MCF 10A (cell line): ENCODE measurements at regions not wholly inside any gene's neighbourhood (a gene's known extent, or its start where the extent isn't known, plus 50 kb on each side); places are given as distances from the start of the nearest gene placed in this dataset.

Experiments
- BruUV-seq: library from RNA; stranded (reverse); fragments of 400-500 nt; replicated peaks from 2 replicates; lab custom pipeline; 2021; lab: Mats Ljungman, UMichigan
- CTCF ChIA-PET: fragments of 300-600 bp; sonication (Branson Sonifier 250); formaldehyde crosslinking; extraction: SDS; loops from one replicate; lab custom pipeline; 2021; ENCODE audit warnings: antibody characterized with exemption, inconsistent platforms; lab: Yijun Ruan, JAX
- POLR2A ChIA-PET: fragments of 300-600, 350-650 bp; sonication (Branson Sonifier 250); formaldehyde crosslinking; extraction: SDS; loops from one replicate; lab custom pipeline; 2020; ENCODE audit warnings: antibody characterized with exemption, inconsistent platforms; lab: Yijun Ruan, JAX
- DNase-seq: peaks from one replicate; pipeline ENCODE4 v3.0.0-alpha.2; 2018; ENCODE audit not compliant: unreplicated experiment
- H3K27ac Mint-ChIP-seq: one replicate; pipeline ENCODE4 v1.8.0; 2022; ENCODE audit warnings: mild to moderate bottlenecking, low read depth, mixed read lengths; ENCODE audit not compliant: unreplicated experiment
- H3K27me3 Mint-ChIP-seq: one replicate; pipeline ENCODE4 v1.8.0; 2022; ENCODE audit warnings: mixed read lengths; ENCODE audit not compliant: insufficient read depth, unreplicated experiment
- H3K36me3 Mint-ChIP-seq: one replicate; pipeline ENCODE4 v1.8.0; 2022; ENCODE audit warnings: mild to moderate bottlenecking, moderate library complexity, mixed read lengths; ENCODE audit not compliant: insufficient read depth, unreplicated experiment
- H3K4me1 Mint-ChIP-seq: one replicate; pipeline ENCODE4 v1.8.0; 2022; ENCODE audit warnings: mixed read lengths; ENCODE audit not compliant: insufficient read depth, unreplicated experiment
- H3K4me3 Mint-ChIP-seq: one replicate; pipeline ENCODE4 v1.8.0; 2022; ENCODE audit warnings: mild to moderate bottlenecking, moderate library complexity, mixed read lengths; ENCODE audit not compliant: unreplicated experiment
- H3K9me3 Mint-ChIP-seq: one replicate; pipeline ENCODE4 v1.8.0; 2022; ENCODE audit warnings: mixed read lengths; ENCODE audit not compliant: unreplicated experiment
- CTCF ChIP-seq: fragments of 200-600 bp; IDR thresholded peaks from one replicate; pipeline ENCODE4 v1.8.0; 2022; ENCODE audit warnings: antibody characterized with exemption, mild to moderate bottlenecking; ENCODE audit not compliant: unreplicated experiment
- intact Hi-C: fragments of 100-400 bp; cut with micrococcal nuclease; formaldehyde crosslinking; loops from 2 replicates; pipeline ENCODE4 v1.14.1; 2022

GRCh38 chr14:42045383-42045782, 438.7 kb downstream of the LRFN5 start:
- Mint-ChIP-seq H3K27ac (no peak overlapping the region), H3K4me3 (no peak overlapping the region), H3K9me3 (no peaks in the 10 kb centered on the region), H3K4me1 (no peaks in the 10 kb centered on the region), H3K27me3 (no peaks in the 10 kb centered on the region), H3K36me3 (no peaks in the 10 kb centered on the region)
- ChIA-PET POLR2A (no interaction called here), CTCF (interaction anchor here (0.5 kb wide), 1 partner anchor 32 kb away, joined by 3 read pairs; no protein-coding TSS in a partner anchor)
- no TSS peak for BruUV-seq
- intact Hi-C loops, result no loop called here
- no peak for DNase-seq
- no peak for TF ChIP-seq CTCF

- no peak overlapping the region for H3K27ac Mint-ChIP-seq
- CTCF ChIA-PET, result no interaction called here
- no peak overlapping the region for H3K4me3 Mint-ChIP-seq
- H3K27me3 Mint-ChIP-seq, result no peaks in the 10 kb centered on the region
- no peaks in the 10 kb centered on the region for H3K4me1 Mint-ChIP-seq
- no peak for TF ChIP-seq CTCF
- no peaks in the 10 kb centered on the region for H3K36me3 Mint-ChIP-seq
- POLR2A ChIA-PET, result no interaction called here
- no TSS peak for BruUV-seq
- no peak for DNase-seq
- intact Hi-C loops, result no loop called here
- H3K9me3 Mint-ChIP-seq, result no peaks in the 10 kb centered on the region
Measured at GRCh38 chr14:42028607-42029006, 421.9 kb downstream of the LRFN5 start.

- no peak overlapping the region for H3K4me3 Mint-ChIP-seq
- CTCF ChIA-PET, result interaction anchor here (0.5 kb wide), 1 partner anchor 22 kb away, joined by 3 read pairs; no protein-coding TSS in a partner anchor
- POLR2A ChIA-PET, result no interaction called here
Measured at GRCh38 chr14:42027271-42027670, 420.6 kb downstream of the LRFN5 start.

GRCh38 chr14:42023452-42023851, 416.8 kb downstream of the LRFN5 start:
- Mint-ChIP-seq H3K9me3 (no peaks in the 10 kb centered on the region), H3K27ac (no peak overlapping the region), H3K4me1 (no peaks in the 10 kb centered on the region), H3K36me3 (no peaks in the 10 kb centered on the region), H3K4me3 (no peak overlapping the region), H3K27me3 (peaks cover 12% of the 10 kb centered on the region)
- intact Hi-C loops, result no loop called here
- ChIA-PET CTCF (no interaction called here), POLR2A (no interaction called here)
- TF ChIP-seq CTCF, result no peak
- no peak for DNase-seq
- BruUV-seq, result no TSS peak

More at GRCh38 chr14:42027271-42027670, 420.6 kb downstream of the LRFN5 start:
- TF ChIP-seq CTCF, result no peak
- intact Hi-C loops, result no loop called here
- Mint-ChIP-seq H3K36me3 (no peaks in the 10 kb centered on the region), H3K9me3 (no peaks in the 10 kb centered on the region), H3K27ac (no peak overlapping the region), H3K27me3 (no peaks in the 10 kb centered on the region), H3K4me1 (no peaks in the 10 kb centered on the region)
- no TSS peak for BruUV-seq
- no peak for DNase-seq
